Common myeloid progenitor, CD34-positive (primary cell): ENCODE measurements at regions not wholly inside any gene's neighbourhood (a gene's known extent, or its start where the extent isn't known, plus 50 kb on each side); places are given as distances from the start of the nearest gene placed in this dataset.
"Not testable (repeated sequence)": the region's sequence is repeated elsewhere in the genome, so short reads cannot be mapped to it uniquely, and the experiment has no call there.

ENCODE experiments used
- CTCF ChIA-PET: fragments of 350-600 bp; sonication (Branson Sonifier 250); formaldehyde crosslinking; loops from one replicate; lab custom pipeline; 2021; ENCODE audit warnings: antibody characterized with exemption; lab: Charles Lee
- POLR2A ChIA-PET: fragments of 350-600 bp; sonication (Branson Sonifier 250); formaldehyde crosslinking; loops from one replicate; lab custom pipeline; 2021; ENCODE audit warnings: antibody characterized with exemption; lab: Charles Lee
- DNase-seq, 3 donors: peaks; one replicate each; pipeline versions ENCODE4 v3.0.0 to v3.0.0-alpha.2; 2013
- H3K27ac ChIP-seq, 2 experiments: 1 replicate in 1 of 2; 2 replicates in 1 of 2; pipeline ENCODE4 v1.7.0; 2013; ENCODE audit warnings: inconsistent platforms in 2 of 2, low read length in 2 of 2, mild to moderate bottlenecking in 2 of 2, low read depth in 1 of 2, moderate library complexity in 1 of 2; ENCODE audit not compliant: severe bottlenecking in 2 of 2, insufficient read depth in 1 of 2, poor library complexity in 1 of 2
- H3K27me3 ChIP-seq, 5 experiments: replicated peaks in 2 of 5; 1 replicate in 3 of 5; 2 replicates in 2 of 5; pipeline versions ENCODE4 v1.6.1 to v1.7.0; 2013; ENCODE audit warnings: low read length in 4 of 5, mild to moderate bottlenecking in 2 of 5, moderate library complexity in 2 of 5, inconsistent platforms in 1 of 5; ENCODE audit not compliant: insufficient read depth in 5 of 5, control insufficient read depth in 4 of 5
- H3K36me3 ChIP-seq, 4 experiments: 1 replicate in 2 of 4; 2 replicates in 2 of 4; pipeline versions ENCODE4 v1.6.1 to v1.7.0; 2013; ENCODE audit warnings: low read length in 3 of 4, control low read depth in 1 of 4, mild to moderate bottlenecking in 1 of 4; ENCODE audit not compliant: control insufficient read depth in 4 of 4, insufficient read depth in 4 of 4
- H3K4me1 ChIP-seq, 4 experiments: 1 replicate in 3 of 4; 2 replicates in 1 of 4; pipeline versions ENCODE4 v1.6.1 to v1.7.1; 2013; ENCODE audit warnings: low read length in 3 of 4, mild to moderate bottlenecking in 3 of 4, control low read depth in 1 of 4, inconsistent platforms in 1 of 4, moderate library complexity in 1 of 4; ENCODE audit not compliant: control insufficient read depth in 4 of 4, insufficient read depth in 4 of 4; ENCODE audit errors: control extremely low read depth in 1 of 4
- H3K4me3 ChIP-seq, 7 experiments: 1 replicate in 4 of 7; 2 replicates in 3 of 7; pipeline versions ENCODE4 v1.5.1 to v1.7.0; 2013; ENCODE audit warnings: mild to moderate bottlenecking in 7 of 7, low read length in 6 of 7, moderate library complexity in 6 of 7, inconsistent platforms in 2 of 7, low read depth in 2 of 7, control low read depth in 1 of 7; ENCODE audit not compliant: insufficient read depth in 4 of 7, control insufficient read depth in 1 of 7; ENCODE audit errors: extremely low read depth in 1 of 7
- H3K9me3 ChIP-seq, 5 experiments: 1 replicate in 4 of 5; 2 replicates in 1 of 5; pipeline versions ENCODE4 v1.6.1 to v1.7.1; 2013; ENCODE audit warnings: low read length in 4 of 5, mild to moderate bottlenecking in 2 of 5, inconsistent platforms in 1 of 5, low read depth in 1 of 5, moderate library complexity in 1 of 5; ENCODE audit not compliant: control insufficient read depth in 4 of 5, insufficient read depth in 2 of 5; ENCODE audit errors: control extremely low read depth in 1 of 5
- WGBS: methylation state at CpG from one replicate; pipeline ENCODE4 v1.1.5; 2013; ENCODE audit not compliant: insufficient coverage; 5-methylcytosine and 5-hydroxymethylcytosine counted together

DNA sequence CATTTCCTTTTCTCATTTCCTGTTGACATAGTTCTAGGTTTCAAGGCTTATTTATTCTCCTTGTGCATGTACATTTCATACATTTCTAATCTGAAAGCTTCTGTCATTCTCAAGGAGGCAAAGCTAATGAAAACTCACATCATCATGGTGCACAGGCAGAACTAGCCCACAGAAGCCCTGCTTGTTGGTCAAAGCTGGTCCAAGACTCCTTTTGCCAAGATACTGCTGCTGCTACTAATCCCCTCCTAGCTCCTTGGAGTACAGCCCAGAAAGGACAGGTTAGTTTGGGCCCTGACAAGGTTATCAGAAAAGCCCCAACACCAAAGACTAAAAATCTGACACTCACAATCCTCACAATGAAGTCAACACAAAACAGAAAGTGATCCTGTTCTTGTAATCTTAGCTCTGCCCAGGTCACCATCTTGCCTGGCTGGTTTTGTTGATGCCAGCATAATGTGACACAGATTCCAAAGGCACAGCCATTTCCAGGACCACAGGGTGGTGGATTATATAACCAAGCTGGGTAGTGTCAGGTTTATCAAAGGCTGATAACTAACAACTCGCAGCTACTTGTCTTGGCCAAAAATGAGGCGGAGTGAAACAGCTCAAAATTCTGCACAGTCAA, 417.4 kb downstream of the NDFIP2 start:
- Histone ChIP-seq H3K4me1 (no peaks in the 10 kb centered on the region), H3K4me3 (no peak overlapping the region), H3K27me3 (no peaks in the 10 kb centered on the region), H3K27ac (no peak overlapping the region), H3K9me3 (peaks cover 0 to 3% (median 0%) of the 10 kb centered on the region in 5 experiments), H3K36me3 (no peaks in the 10 kb centered on the region)
- DNase-seq = no peak
- ChIA-PET CTCF (interaction anchor here (1.0 kb wide), 1 partner anchor 11 kb away, joined by 4 read pairs; no protein-coding TSS in a partner anchor), POLR2A (no interaction called here)
- no CpG with 5 or more reads among the region's 2 CpGs for WGBS

DNA sequence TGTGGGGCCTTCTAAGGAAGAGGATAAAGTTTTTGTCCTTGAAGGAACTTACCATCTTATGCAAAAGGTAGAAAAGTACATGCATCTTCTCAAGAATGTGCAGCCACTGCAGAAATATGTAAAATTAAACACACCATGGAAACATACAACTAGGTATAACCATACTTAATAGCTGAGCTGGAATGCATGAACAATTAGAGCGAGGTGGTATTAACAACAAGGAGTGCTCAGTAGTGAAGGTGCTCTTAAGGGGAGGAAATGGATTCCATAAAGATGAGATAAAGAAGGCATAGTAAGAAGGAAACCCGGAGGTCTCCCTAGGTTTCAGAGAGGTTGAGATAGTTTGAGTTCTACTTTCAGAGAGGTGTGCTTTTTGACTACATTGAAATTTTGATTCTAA, 415.9 kb downstream of the NDFIP2 start:
- DNase-seq = no peak
- peaks cover 0 to 3% (median 0%) of the 10 kb centered on the region in 5 experiments for H3K9me3 ChIP-seq
- H3K4me1 ChIP-seq = no peaks in the 10 kb centered on the region
- H3K27me3 ChIP-seq = no peaks in the 10 kb centered on the region
- POLR2A ChIA-PET = no interaction called here
- 88% methylated on average over 1 of the region's 2 CpGs for WGBS
- no peak overlapping the region for H3K27ac ChIP-seq
- no peak overlapping the region for H3K4me3 ChIP-seq
- H3K36me3 ChIP-seq = no peaks in the 10 kb centered on the region
- CTCF ChIA-PET = no interaction called here

DNA sequence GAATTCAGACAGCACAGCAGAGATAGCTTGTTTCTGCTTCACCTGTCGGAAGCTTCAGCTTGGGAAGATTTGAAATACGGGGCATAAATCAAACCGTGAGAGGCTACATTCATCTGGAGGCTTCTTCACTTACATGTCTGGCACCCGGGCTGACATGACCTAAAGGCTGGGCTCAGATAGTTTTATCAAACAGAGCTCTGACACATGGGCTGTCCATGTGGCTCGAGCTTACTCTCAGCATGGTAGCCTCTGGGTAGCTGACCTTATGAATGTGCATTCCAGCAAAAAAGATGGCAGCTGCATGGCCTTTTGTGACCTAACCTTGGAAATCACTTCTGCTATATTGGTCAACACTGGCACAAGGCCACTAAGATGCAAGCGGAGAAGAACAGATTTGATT, 414.5 kb downstream of the NDFIP2 start:
- no peaks in the 10 kb centered on the region for H3K27me3 ChIP-seq
- no peak for DNase-seq

DNA sequence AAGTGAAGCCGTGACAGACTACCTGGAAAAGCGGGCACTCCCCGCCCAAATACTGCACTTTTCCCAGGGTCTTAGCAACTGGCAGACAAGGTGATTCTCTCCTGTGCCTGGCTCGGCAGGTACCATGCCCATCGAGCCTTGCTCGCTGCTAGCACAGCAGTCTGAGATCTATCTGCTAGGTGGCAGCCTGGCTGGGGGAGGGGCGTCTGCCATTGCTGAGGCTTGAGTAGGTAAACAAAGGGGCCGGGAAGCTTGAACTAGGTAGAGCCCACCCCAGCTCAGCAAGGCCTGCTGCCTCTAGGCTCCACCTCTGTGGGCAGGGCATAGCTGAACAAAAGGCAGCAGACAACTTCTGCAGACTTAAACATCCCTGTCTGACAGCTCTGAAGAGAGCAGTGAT, 406.3 kb downstream of the NDFIP2 start:
- POLR2A ChIA-PET = not testable (repeated sequence)
- CTCF ChIA-PET = interaction anchor here (1.2 kb wide), 1 partner anchor 11 kb away, joined by 4 read pairs; no protein-coding TSS in a partner anchor

More for the DNA sequence above, 414.5 kb downstream of the NDFIP2 start:
- H3K36me3 ChIP-seq = no peaks in the 10 kb centered on the region
- H3K4me3 ChIP-seq = no peak overlapping the region
- peaks cover 0 to 2% (median 0%) of the 10 kb centered on the region in 5 experiments for H3K9me3 ChIP-seq
- 95% methylated on average over 6 of the region's 6 CpGs for WGBS
- no peaks in the 10 kb centered on the region for H3K4me1 ChIP-seq
- H3K27ac ChIP-seq = no peak overlapping the region
- ChIA-PET CTCF (interaction anchor here (1.5 kb wide), 1 partner anchor 20 kb away, joined by 3 read pairs; no protein-coding TSS in a partner anchor), POLR2A (no interaction called here)

DNA sequence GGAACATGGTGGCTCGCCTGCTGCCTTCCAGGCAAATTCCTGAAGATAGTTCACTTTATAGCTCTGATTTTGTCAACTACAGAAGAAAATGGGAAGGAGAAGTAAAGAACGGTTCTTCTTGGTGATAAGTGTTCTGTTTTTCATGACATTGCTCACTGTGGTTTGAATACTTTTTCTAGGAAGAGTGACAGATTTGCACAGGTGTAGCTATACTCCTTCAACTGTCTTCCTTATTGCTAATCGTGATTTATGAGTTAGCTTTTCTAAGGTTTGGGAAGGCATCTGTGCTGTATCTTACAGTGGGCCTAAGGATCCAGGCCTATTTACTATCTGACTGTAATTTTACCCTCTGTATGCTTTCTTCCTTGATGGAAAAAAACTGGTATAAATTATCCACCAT, 405.6 kb downstream of the NDFIP2 start:
- ChIA-PET CTCF (interaction anchor here (1.0 to 1.5 kb wide), 2 partner anchors 16 to 38 kb away, joined by 3 read pairs; no protein-coding TSS in a partner anchor), POLR2A (no interaction called here)
- Histone ChIP-seq H3K4me1 (peaks cover 0 to 9% (median 0%) of the 10 kb centered on the region in 4 experiments), H3K36me3 (no peaks in the 10 kb centered on the region), H3K4me3 (no peak overlapping the region), H3K27ac (no peak overlapping the region), H3K9me3 (no peaks in the 10 kb centered on the region), H3K27me3 (no peaks in the 10 kb centered on the region)
- WGBS = 79% methylated on average over 2 of the region's 3 CpGs
- DNase-seq = no peak

More for the DNA sequence above, 406.3 kb downstream of the NDFIP2 start:
- 100% methylated on average over 8 of the region's 8 CpGs for WGBS
- H3K27ac ChIP-seq, DNase-seq, H3K4me1 ChIP-seq, H3K4me3 ChIP-seq, H3K27me3 ChIP-seq, H3K36me3 ChIP-seq, H3K9me3 ChIP-seq: not testable (repeated sequence)

DNA sequence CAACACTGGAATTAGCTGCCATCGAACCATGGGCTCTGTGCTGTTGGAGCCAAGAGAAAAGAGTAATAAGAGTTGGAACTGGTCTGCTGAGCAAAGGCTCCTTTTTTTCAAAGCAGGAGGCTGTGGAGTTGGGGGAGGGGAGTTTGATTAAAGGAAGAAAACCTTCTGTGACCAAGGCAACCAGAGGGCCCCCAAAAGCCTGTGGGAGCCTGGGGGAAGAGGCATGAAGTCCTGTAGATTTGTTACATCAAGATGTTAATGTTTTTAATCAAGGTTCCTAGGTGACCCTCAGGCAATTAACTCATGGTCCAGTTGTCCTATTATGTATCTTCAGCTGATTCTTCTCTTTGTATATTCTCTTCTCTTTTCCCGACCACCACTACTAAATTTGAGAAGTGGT, 403.9 kb downstream of the NDFIP2 start:
- peaks cover 0 to 9% (median 0%) of the 10 kb centered on the region in 4 experiments for H3K4me1 ChIP-seq
- H3K27ac ChIP-seq = no peak overlapping the region
- ChIA-PET CTCF (no interaction called here), POLR2A (no interaction called here)
- no peaks in the 10 kb centered on the region for H3K27me3 ChIP-seq
- 100% methylated on average over 1 of the region's 2 CpGs for WGBS
- no peaks in the 10 kb centered on the region for H3K9me3 ChIP-seq
- H3K36me3 ChIP-seq = no peaks in the 10 kb centered on the region
- no peak overlapping the region for H3K4me3 ChIP-seq
- DNase-seq = peak in 1 of 3 donors; percentile 20

DNA sequence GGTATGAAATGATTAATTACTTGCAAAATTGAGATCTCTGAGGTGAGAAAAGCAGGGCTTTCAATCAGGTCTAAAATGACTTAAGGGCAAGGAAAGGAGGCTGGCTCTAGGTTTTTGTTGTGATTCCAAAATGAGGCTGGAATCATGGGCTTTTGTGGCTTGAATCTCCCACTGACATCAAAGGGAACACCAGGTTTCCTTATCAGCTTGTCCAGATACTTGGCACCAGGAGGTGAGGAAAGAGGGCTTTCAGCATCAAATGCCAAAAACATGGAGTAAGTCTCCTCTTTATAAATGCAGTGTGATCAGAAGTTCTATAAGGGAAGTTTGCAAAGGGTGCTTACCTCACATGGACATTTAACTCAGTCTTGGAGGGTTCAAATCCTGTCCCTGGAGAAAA, 402.3 kb downstream of the NDFIP2 start:
- Histone ChIP-seq H3K36me3 (no peaks in the 10 kb centered on the region), H3K9me3 (peaks cover 0 to 2% (median 0%) of the 10 kb centered on the region in 5 experiments), H3K4me1 (peaks cover 0 to 9% (median 0%) of the 10 kb centered on the region in 4 experiments), H3K27me3 (no peaks in the 10 kb centered on the region), H3K4me3 (no peak overlapping the region), H3K27ac (no peak overlapping the region)
- ChIA-PET POLR2A (no interaction called here), CTCF (no interaction called here)
- peak in 1 of 3 donors; percentile 35 for DNase-seq
